Brain microvascular endothelial cell (primary cell): ENCODE measurements at regions not wholly inside any gene's neighbourhood (a gene's known extent, or its start where the extent isn't known, plus 50 kb on each side); places are given as distances from the start of the nearest gene placed in this dataset.
A peak's percentile ranks its signal among the peaks of the same experiment; 100 is the strongest.

Experiments used
- DNase-seq: peaks from one replicate; pipeline ENCODE4 v3.0.0-alpha.2; 2020
- H3K27ac ChIP-seq: fragments of 250-450 bp; sonication (Bioruptor Pico); 2 replicates; pipeline ENCODE4 v1.5.1; 2020; ENCODE audit warnings: mild to moderate bottlenecking, moderate library complexity
- H3K27me3 ChIP-seq: fragments of 250-450 bp; sonication (Bioruptor Pico); replicated peaks from 2 replicates; pipeline ENCODE4 v1.5.1; 2020; ENCODE audit warnings: mild to moderate bottlenecking
- H3K36me3 ChIP-seq: fragments of 250-450 bp; sonication (Bioruptor Pico); replicated peaks from 2 replicates; pipeline ENCODE4 v1.5.1; 2020; ENCODE audit warnings: mild to moderate bottlenecking
- H3K4me3 ChIP-seq: 2 replicates; pipeline ENCODE4 v1.5.1; 2011; ENCODE audit warnings: low read depth, mild to moderate bottlenecking, control low read depth, low read length, moderate library complexity
- CTCF ChIP-seq: IDR thresholded peaks from 2 replicates; pipeline ENCODE4 v1.5.1; 2011; ENCODE audit warnings: low read depth, mild to moderate bottlenecking, moderate library complexity, low read length, control low read depth, inconsistent platforms; ENCODE audit errors: missing control alignments
- in situ Hi-C: cut with HindIII; loops from 2 replicates; pipeline ENCODE4 v1.10.0; 2017; ENCODE audit warnings: low sequenced_read_pairs, low pct_ligation_motif_present

GRCh38 chr17:13931800-13932460 is 137.4 kb upstream of the COX10 start:
- TF ChIP-seq CTCF: no peak
- Histone ChIP-seq H3K27ac (no peak overlapping the region), H3K27me3 (no peaks in the 10 kb centered on the region), H3K36me3 (no peaks in the 10 kb centered on the region), H3K4me3 (no peak overlapping the region)
- in situ Hi-C loops: no loop called here
- peak; percentile 4 for DNase-seq

- no peak for TF ChIP-seq CTCF
- H3K27ac ChIP-seq: no peak overlapping the region
- H3K36me3 ChIP-seq: no peaks in the 10 kb centered on the region
- peak; percentile 3 for DNase-seq
- in situ Hi-C loops: no loop called here
- no peak overlapping the region for H3K4me3 ChIP-seq
- no peaks in the 10 kb centered on the region for H3K27me3 ChIP-seq
Measured at GRCh38 chr17:13933441-13934276, 135.6 kb upstream of the COX10 start.

- Histone ChIP-seq H3K36me3 (no peaks in the 10 kb centered on the region), H3K27ac (no peak overlapping the region), H3K27me3 (no peaks in the 10 kb centered on the region), H3K4me3 (no peak overlapping the region)
- peak; percentile 8 for TF ChIP-seq CTCF
- in situ Hi-C loops: no loop called here
- no peak for DNase-seq
Measured at GRCh38 chr17:13939222-13939621, 130.1 kb upstream of the COX10 start.

- peak; percentile 5 for DNase-seq
- Histone ChIP-seq H3K36me3 (no peaks in the 10 kb centered on the region), H3K27me3 (no peaks in the 10 kb centered on the region), H3K27ac (no peak overlapping the region), H3K4me3 (no peak overlapping the region)
- no peak for TF ChIP-seq CTCF
- in situ Hi-C loops: no loop called here
Measured at GRCh38 chr17:13940858-13941665, 128.2 kb upstream of the COX10 start.

- in situ Hi-C loops: no loop called here
- TF ChIP-seq CTCF: no peak
- Histone ChIP-seq H3K36me3 (no peaks in the 10 kb centered on the region), H3K27ac (no peak overlapping the region), H3K27me3 (no peaks in the 10 kb centered on the region), H3K4me3 (no peak overlapping the region)
- no peak for DNase-seq
Measured at GRCh38 chr17:13941781-13942180, 127.5 kb upstream of the COX10 start.
